ENCODE measurements at regions not wholly inside any gene's neighbourhood (a gene's known extent, or its start where the extent isn't known, plus 50 kb on each side); places are given as distances from the start of the nearest gene placed in this dataset.

- no peak for DNase-seq
These were observed 647.6 kb downstream of the BRD1 start for GRCh38 chr22:49179886-49180682.

- no peak for DNase-seq
These were observed 648.5 kb downstream of the BRD1 start for GRCh38 chr22:49179175-49179574.

- DNase-seq = no peak
These were observed 649.2 kb downstream of the BRD1 start for GRCh38 chr22:49178246-49179005.

- no peak for DNase-seq
These were observed 650.0 kb downstream of the BRD1 start for GRCh38 chr22:49177666-49178065.

DNA sequence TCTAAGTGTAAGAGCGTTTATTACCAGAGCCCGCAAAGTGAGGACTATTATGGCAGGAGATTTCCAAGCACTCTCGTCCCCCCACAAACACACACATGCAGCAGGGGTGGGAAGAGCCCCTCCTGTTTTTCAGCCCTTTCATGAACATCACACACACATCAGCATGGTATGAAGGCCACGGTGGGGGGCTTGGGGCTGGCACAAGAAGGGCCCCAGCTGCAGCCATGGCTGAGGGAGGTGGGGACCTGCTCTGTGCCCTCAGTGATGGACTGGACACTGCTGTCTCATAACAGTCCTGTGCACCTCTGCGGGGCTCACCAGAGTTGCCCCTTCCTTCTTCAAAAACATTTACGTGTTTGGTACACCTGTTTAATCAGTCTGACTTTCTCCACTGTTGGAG, 650.7 kb downstream of the BRD1 start:
- no peak for DNase-seq

DNA sequence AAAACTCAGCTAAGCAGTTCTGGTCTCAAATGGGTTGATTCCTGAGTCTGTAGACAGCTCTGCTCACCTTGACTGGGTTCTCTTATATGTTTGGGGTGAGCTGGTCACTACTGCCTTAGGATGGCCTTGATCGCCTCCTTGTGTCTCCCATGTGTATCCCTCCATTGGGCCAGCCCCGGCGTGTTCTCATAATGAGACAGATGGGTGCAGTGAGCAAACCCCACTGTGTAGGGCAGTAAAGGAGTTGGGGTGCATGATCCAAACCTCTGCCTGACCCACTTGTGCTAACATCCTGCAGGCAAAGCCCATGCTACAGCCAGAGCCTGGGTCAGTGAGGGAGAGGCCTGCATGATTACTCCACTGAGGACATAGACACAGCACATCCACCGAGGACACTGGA, 657.6 kb downstream of the BRD1 start:
- DNase-seq = no peak

- DNase-seq = no peak
These were observed 658.5 kb downstream of the BRD1 start for GRCh38 chr22:49169074-49169744.

DNA sequence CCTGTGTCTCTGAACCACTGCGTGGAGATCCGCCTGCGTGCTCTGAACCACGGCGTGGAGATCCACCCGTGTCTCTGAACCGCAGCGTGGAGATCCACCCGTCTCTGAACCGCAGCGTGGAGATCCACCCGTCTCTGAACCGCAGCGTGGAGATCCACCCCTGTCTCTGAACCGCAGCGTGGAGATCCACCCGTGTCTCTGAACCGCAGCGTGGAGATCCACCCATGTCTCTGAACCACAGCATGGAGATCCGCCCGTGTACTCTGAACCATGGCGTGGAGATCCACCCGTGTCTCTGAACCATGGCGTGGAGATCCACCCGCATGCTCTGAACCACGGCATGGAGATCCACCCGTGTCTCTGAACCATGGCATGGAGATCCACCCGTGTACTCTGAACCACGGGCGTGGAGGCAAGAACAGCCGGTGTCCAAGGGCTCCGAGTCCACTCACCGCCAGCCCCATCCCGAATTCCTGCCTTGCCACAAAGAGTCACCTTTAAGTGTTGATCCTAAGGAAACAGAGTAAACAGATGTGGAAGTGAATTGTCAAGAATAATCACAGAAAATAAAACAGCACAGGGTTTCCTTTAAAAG, 659.4 kb downstream of the BRD1 start:
- no peak for DNase-seq

DNA sequence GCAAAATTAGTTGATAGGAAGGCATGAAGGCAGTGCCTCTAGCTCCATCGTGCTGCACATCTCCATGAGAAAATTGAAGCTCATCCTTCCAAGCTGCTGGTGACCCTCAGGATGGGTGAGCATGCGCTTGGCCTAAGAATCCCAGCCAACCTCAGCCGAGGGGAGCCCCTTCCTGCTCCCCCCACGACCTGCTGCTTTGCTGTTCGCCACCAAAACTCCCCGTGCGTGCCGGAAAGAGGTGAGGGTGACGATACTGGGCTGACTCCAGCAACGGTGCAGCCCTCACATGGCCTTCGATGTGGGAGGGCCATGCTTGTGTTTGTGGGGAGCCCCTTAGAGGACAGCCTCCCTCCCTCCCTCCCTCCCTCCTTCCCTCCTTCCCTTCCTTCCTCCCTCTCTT, 660.9 kb downstream of the BRD1 start:
- no peak for DNase-seq

GRCh38 chr22:49166211-49166610, 661.5 kb downstream of the BRD1 start:
- no peak for DNase-seq

- DNase-seq = no peak
These were observed 662.8 kb downstream of the BRD1 start for GRCh38 chr22:49164773-49165320.

DNA sequence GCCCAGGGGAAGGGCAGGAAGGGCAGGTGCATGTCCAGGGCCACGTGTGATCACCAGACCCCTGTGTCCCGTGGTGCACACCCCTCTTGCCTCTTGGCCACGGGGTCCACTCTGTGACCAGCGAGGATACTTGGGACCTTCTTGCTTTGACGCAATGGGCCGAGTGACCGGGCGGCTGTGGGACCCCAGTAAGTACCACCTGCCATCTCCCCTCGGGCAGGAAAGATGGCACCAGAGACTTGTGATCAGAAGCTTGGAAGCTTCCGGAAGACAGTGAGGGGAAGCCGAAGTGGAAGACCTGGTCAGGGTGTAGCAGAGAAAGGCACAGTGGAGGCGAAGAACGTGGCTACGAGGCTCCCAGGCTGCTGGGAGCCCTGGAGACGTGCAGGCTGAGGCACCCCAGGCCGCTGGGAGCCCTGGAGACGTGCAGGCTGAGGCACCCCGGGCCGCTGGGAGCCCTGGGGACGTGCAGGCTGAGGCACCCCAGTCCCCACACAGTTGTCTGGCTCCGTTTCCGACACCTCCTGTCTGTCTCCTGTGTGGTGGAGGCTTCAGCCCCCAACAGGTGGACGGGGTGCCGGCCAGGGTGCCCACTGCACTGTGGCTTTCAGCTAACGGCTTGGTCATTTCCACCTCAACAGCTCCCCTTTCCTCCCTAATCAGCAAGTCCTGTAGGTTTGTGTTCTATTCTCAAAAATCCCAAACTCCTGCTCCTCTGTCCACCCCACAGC, 663.5 kb downstream of the BRD1 start:
- DNase-seq = no peak

- no peak for DNase-seq
These were observed 664.3 kb downstream of the BRD1 start for GRCh38 chr22:49163258-49163959.

DNA sequence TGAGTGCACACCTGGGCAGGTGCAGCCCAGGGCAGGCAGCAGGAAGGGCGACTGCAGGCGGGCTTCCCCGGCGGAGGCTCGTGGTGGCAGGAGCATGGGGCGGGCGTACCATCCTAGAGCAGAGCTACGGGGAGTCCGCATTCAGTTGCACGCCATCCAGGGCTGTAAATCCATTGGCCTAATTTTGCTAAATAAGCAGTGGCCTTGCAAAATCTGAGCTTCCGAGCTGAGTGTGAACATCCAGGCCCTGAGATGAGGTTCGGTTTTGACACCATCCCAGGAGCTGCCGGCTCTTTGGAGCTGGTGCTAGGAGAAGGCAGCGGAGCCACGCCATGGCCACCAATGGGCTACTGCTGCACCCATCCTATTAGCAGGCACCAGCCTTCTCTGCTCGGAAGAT, 664.8 kb downstream of the BRD1 start:
- DNase-seq = no peak

DNA sequence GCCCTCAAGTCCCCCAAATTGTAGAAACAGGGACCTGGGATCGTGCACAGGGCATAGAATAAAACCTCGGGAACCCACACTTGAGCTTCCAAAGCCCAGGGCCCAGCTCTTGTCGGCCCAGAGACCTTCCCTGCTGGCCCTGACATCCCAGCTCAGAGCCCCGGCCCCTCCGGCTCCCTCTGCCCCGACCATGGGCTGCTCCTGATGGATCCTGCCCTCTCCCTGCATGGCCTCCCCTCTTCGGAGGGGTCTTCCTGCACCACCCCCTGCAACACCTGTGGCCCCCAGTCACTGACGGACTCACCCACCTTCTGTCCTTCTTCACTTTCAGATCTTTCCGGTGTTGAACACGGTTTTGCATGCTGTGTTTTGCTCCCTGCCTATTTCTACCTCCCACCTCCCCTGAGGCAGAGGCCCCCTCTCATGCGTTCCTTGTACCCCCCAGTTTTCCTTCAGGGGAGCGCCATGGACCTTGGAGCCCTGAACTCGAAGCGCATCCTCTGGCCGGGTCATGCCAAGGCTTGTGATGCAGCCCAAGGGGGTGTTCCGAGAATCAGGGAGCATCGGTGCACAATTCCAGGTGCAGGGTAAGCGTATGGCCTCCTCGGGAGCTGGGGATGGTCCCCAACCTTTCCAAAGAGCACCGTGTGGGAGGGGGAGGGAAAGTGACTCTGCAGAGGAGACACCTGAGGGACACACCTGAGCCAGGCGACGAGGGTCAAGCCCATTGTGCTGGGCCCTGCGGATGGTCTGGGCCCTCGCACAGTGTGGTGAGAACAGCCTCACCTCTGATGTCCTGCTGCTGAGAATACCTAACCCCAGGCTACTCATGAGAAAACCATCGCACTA, 666.4 kb downstream of the BRD1 start:
- no peak for DNase-seq

DNA sequence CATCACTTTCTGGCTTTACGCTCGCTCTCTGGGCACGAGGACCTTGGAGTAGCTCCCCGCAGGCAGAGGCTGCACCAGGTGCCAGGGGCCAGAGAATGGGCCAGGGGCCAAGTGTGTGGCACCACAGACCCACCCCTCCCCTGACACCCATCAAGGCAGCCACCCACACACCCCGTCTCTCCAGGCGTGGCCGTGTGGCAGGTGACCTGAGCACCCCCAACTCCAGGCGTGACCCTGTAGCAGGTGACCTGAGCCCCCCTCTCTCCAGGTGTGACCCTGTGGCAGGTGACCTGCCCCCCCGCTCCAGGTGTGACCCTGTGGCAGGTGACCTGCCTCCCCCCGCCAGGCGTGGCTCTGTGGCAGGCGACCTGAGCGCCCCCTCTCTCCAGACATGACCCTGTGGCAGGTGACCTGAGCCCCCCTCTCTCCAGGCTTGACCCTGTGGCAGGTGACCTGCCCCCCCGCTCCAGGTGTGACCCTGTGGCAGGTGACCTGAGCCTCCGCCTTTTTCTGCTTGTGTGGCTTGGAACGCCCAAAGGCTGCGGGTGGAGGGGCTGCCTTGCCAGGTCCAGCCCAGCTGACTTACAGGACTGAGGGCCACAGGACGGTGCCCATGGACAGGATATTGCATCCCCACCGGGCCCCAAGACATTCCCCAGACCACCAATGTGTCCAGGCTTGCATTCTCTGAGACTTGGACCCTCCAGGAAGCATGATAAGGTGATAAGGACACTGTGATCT, 667.2 kb downstream of the BRD1 start:
- no peak for DNase-seq

DNA sequence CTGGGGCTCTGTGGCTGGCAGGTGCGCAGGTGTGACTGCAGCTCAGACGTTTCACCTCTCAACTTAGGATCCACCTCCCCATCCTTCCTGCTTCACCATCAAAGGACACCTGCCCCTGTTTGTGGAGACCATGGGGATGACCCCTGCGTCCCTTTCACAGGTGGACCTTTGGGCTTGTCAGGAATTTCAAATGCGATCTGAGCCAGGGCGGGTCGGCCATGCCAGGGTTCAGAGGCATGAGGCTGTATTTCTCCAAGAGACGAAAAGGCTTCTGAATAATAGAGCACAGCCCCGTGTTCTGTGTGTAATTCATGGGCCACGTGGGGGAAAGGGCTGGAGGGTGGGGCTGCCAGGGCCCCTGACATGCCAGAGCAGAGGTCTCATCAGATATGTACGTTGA, 668.0 kb downstream of the BRD1 start:
- DNase-seq = no peak

- DNase-seq = no peak
These were observed 668.7 kb downstream of the BRD1 start for GRCh38 chr22:49158741-49159564.
